GM19351 (cell line): ENCODE measurements at regions not wholly inside any gene's neighbourhood (a gene's known extent, or its start where the extent isn't known, plus 50 kb on each side); places are given as distances from the start of the nearest gene placed in this dataset.

Source experiments
- ATAC-seq: cut with Tn5 transposase; IDR thresholded peaks from one replicate; pipeline ENCODE4 v1.9.1; 2021; ENCODE audit warnings: mild to moderate bottlenecking, moderate library complexity; ENCODE audit not compliant: unreplicated experiment

DNA sequence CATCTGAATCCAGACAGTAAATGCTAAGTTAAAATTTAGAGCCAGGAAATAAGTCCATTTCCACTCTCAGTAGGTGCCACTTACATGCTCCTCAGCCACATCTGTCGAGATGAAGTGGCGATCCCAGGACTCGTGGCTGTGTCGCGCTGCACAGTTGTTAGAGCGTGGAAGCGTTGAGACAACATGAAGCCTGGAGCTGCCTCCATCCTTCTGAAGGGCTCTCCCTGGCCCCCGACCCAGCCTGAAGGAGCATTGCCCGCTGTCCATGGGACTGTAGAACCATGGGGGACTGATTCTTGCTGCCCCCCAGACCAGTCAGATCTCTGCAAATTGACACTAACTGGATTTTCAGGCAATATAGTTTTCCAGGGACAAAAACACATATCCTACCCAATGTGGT is 58.9 kb downstream of the IRX1 start:
- ATAC-seq, result no peak

DNA sequence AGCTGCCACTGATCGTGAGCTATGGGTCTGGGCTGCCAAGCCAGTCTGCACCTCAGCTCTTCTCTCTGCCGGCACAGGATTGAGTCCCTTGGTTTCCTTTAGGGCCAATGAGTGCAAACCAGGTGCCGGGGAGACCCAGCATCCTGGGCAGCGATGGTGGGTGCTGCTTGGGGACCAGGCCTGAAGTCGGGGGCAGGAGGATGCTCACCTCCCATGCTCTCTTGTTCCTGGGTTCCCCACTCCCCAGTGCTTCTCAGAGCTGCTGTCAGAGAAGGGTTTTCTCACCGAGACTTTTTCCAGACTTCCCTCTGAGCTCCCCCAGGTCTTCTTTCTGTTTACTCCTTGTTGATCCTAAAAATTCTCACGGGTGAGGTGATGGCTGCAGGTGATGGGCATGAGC is 61.2 kb downstream of the IRX1 start:
- ATAC-seq, result no peak

- no peak for ATAC-seq
These were observed 61.9 kb downstream of the IRX1 start for GRCh38 chr5:3657364-3658022.

- no peak for ATAC-seq
These were observed 63.3 kb downstream of the IRX1 start for GRCh38 chr5:3658929-3659328.

DNA sequence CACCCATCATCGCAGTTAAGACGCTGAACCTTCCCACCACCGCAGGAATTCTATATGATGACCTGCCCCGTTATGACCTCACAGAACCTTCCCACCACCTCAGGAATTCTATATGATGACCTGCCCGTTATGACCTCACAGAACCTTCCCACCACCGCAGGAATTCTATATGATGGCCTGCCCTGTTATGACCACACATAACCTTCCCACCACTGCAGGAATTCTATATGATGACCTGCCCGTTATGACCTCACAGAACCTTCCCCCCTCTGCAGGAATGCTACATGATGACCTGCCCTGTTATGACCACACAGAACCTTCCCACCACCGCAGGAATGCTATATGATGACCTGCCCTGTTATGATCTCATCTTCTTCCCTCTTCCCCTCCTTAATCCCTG is 64.3 kb downstream of the IRX1 start:
- no peak for ATAC-seq

- ATAC-seq, result no peak
These were observed 65.0 kb downstream of the IRX1 start for GRCh38 chr5:3660630-3661029.

GRCh38 chr5:3661755-3662296 is 66.2 kb downstream of the IRX1 start:
- ATAC-seq, result no peak

DNA sequence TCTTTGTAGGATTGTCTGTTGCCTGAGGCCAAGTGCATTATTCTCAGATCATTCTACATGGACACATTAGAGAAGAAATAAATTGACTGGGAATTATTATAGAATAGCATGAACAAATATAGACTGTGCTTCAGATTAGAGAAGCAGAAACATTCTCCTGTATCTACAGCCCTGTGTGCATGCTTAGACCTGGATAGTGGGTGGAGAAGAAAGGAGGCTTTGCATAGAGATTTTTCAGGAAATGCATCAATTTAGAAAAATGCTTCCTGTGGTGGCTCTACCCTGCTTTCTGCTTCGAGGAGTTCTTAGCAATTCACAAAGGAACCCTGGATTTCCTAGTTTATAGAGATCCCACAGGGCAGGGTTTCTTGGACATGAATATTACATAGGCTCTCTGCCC is 66.7 kb downstream of the IRX1 start:
- ATAC-seq, result no peak

DNA sequence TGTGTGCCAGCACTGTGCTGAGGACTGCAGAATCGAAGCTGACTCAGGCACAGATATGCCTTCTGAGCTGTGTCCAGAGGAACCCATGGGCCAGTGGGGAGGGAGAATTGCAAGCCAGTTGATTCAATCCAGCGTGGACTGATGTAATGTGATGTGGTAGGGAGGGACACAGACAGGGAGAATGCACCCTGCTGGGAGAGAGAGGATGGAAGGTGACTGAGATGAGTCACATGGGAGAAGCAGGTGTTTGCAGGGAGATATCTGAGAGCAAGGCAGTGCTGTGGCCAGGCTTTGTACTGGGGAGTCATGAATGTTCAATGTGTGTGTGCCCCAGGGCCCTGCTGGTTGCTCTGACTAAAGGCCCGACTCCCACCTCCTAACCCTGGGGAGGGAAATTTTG is 75.7 kb downstream of the IRX1 start:
- ATAC-seq, result no peak

- ATAC-seq, result no peak
These were observed 83.2 kb downstream of the IRX1 start for GRCh38 chr5:3678801-3679200.

GRCh38 chr5:3680821-3681220 is 85.2 kb downstream of the IRX1 start:
- ATAC-seq, result no peak

- no peak for ATAC-seq
These were observed 88.5 kb downstream of the IRX1 start for GRCh38 chr5:3684118-3684517.

DNA sequence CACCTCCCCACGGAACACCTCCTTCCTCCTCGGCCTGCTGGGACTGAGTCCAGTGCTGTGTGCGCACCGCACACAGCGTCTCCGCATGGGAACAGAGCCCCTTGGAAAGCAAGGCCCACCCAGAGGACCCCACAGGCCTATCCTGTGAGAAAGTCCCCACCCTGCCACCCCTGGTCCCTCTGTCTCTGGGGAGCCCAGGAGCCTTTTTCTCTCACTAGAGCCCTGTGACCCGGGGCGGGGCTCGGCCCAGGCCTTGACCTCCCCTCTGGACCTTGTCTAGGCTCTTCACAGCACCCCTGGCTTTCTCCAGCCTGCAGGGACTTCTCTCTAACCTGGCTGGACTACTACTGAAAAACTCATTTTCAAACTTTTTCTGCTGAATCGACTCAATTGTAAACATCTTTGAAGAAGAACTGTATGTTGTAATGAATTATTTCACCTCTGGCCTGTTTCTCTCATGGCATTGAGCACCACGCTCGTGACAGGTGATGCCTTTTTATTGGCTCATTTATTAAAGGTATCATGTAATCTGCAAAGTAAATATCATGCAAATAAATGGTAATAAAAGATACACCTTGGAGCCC is 89.2 kb downstream of the IRX1 start:
- ATAC-seq, result no peak

GRCh38 chr5:3694819-3695218 is 99.2 kb downstream of the IRX1 start:
- no peak for ATAC-seq

- ATAC-seq, result no peak
These were observed 100.2 kb downstream of the IRX1 start for GRCh38 chr5:3695818-3696217.

DNA sequence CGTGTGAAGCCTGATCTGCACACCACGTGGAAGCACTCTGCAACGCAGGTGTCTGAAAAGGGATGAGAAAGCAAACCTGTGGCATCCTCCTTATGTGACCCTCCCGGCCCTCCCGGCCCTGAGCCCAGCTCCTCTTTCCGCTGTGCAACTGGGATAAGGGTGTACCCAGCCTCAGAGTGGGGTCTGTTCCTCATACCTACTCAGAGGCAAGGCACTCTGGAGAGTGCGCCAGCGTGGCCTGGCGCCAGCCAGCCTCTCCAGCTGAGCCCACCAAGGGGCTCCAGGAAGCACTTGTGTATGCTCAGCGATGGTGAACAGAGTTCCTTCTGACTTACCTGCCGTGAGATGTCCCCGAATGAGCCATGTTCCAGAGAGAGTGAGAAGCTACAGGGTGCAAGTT is 102.8 kb downstream of the IRX1 start:
- no peak for ATAC-seq

DNA sequence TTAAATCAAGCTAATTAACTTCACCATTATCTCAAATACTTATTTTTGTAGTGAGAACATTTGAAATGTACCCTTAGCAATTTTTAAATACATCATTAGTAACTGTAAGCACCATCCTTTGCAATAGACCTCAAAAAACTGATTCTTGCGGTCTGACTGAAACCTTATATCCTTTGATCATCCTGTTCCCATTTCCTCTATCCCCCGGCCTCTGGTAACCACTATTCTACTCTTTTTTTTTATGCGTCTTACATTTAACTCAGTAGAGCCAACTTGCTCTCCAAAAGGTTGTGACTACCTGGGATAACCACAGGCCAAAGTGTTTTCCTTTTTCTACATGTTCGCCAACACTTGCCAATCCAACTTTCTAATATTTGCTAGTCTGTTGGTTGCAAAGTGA is 106.1 kb downstream of the IRX1 start:
- no peak for ATAC-seq

DNA sequence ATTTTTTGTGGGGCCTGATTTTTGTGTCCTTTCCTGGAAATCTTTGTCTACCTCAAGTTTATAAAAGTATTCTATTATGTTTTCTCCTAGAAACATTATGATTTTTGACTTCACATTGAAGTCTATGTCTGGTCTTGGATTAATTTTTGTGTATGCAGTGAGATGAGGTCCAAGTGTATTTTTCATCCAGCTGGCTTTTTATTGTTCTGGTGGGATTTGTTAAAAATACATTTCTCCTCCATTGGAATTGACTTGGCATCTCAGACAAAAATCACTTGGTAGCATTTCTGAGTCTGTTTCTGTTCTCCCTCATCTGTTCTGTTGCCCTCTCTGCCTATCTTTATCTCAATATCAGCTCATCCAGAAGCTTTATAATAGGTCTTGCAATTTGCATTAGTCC is 109.0 kb downstream of the IRX1 start:
- ATAC-seq, result no peak

GRCh38 chr5:3709068-3709716 is 113.6 kb downstream of the IRX1 start:
- ATAC-seq, result no peak

DNA sequence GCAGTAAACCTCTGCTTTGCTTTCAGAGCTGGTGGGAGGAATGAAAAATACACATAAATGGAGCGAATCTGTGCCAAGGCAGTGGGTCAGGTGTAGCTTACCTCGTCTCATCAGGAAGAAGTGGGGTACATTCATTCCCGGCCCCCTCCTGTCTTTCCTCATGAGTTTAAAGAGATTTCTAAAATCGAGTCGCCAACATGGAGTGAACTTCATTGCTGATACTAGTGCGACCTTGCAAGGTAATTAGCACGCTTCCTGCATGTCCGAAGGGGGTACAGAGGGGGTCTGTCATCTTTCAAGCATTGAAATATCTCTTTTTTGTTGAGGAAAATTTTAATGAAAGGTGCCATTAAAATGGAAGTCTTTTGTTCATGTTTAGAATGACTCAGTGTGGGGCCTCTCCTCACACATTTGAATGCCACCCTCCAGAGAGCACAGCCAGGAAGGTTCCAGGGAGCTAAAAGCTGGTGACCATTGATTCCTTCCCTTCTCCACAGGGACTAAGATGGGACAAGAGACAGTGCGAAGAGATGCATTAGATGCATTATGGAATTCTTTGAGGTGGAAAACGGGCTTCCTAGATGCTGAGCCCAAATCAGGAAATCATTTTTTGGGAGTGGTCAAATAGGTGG is 114.2 kb downstream of the IRX1 start:
- ATAC-seq, result no peak

- ATAC-seq, result no peak
These were observed 119.4 kb downstream of the IRX1 start for GRCh38 chr5:3715062-3715461.

- ATAC-seq, result no peak
These were observed 134.0 kb downstream of the IRX1 start for GRCh38 chr5:3729631-3730030.
